ENCODE measurements at regions not wholly inside any gene's neighbourhood (a gene's known extent, or its start where the extent isn't known, plus 50 kb on each side); places are given as distances from the start of the nearest gene placed in this dataset.
"Not testable (repeated sequence)": the region's sequence is repeated elsewhere in the genome, so short reads cannot be mapped to it uniquely, and the experiment has no call there.

DNA sequence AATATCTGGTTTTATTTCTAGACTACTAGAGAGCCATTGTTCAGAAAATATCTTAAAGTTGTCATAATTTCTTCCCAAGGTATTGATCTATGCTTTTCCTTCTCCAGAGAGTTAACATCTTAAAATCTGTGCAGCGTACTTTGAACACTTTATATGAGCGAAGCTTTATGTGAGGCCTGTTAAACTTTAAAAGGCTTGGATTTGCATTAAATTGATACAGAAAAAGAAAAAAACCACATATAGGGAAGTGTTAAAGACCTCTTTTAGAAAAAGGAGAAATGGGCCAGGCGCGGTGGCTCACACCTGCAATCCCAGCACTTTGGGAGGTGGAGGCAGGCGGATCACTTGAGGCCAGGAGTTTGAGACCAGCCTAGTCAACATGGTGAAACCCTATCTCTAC, 59.2 kb upstream of the MORC3 start:
- Histone ChIP-seq H3K9ac (ENCODE audit: low read depth in 1 of 3, low read length in 3 of 3) (peak overlapping the region in 1 of 3 donors; percentile 46), H3K27ac (ENCODE audit: low read depth, low read length) (peak overlapping the region; percentile 60), H3K4me3 (ENCODE audit: low read length in 3 of 3) (peak overlapping the region in 1 of 3 donors; percentile 94), H3K27me3 (ENCODE audit: control insufficient read depth in 3 of 3, insufficient read depth in 3 of 3, low read length in 3 of 3) (no peaks in the 10 kb centered on the region), H3K9me3 (ENCODE audit: control insufficient read depth in 3 of 3, low read length in 3 of 3) (no peaks in the 10 kb centered on the region), H3K36me3 (ENCODE audit: control insufficient read depth in 3 of 3, insufficient read depth in 3 of 3, low read length in 3 of 3) (peaks cover 16 to 30% (median 23%) of the 10 kb centered on the region in 3 donors), H3K4me1 (ENCODE audit: control insufficient read depth in 3 of 3, insufficient read depth in 3 of 3, low read length in 3 of 3) (peaks cover 2 to 4% (median 2%) of the 10 kb centered on the region in 3 donors)

DNA sequence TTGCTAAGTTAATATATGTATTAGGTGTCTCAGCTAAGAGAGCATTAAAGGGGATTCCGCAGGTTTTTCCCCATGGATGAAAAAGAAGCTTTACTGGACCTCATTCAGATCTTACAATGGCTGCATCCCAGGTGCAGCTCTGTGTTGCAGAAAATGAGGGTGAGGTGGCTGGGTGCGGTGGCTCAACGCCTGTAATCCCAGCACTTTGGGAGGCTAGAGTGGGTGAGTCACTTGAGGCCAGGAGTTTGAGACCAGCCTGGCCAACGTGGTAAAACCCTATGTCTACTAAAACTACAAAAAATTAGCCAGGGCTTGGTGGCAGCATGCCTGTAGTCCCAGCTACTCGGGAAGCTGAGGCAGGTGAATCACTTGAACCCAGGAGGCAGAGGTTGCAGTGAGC, 58.5 kb upstream of the MORC3 start:
- H3K36me3 ChIP-seq (ENCODE audit: control insufficient read depth in 3 of 3, insufficient read depth in 3 of 3, low read length in 3 of 3) = peaks cover 15 to 28% (median 21%) of the 10 kb centered on the region in 3 donors
- no peaks in the 10 kb centered on the region for H3K27me3 ChIP-seq (ENCODE audit: control insufficient read depth in 3 of 3, insufficient read depth in 3 of 3, low read length in 3 of 3)
- no peak overlapping the region for H3K27ac ChIP-seq (ENCODE audit: low read depth, low read length)

DNA sequence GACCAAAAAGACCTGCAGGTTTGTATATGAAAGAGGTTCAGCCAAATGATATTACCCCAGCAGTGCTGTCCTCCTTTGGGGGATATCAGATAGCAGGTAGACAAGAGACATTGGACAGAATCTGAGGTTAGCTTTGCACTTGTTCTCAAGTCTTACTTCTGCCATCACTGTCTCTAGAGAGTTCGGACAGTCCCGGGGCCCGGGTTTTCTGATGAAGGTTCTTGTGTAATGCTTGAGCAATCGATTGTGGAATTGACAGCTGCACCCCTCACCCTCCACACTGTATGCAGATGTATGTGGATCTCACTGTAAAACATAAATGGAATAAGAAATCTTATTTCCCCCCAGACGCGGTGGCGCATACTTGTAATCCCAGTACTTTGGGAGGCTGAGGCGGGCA, 56.2 kb upstream of the MORC3 start:
- Histone ChIP-seq H3K27ac (ENCODE audit: low read depth, low read length) (no peak overlapping the region), H3K36me3 (ENCODE audit: control insufficient read depth in 3 of 3, insufficient read depth in 3 of 3, low read length in 3 of 3) (peaks cover 15 to 26% (median 16%) of the 10 kb centered on the region in 3 donors), H3K9me3 (ENCODE audit: control insufficient read depth in 3 of 3, low read length in 3 of 3) (no peaks in the 10 kb centered on the region), H3K4me3 (ENCODE audit: low read length in 3 of 3) (no peak overlapping the region), H3K27me3 (ENCODE audit: control insufficient read depth in 3 of 3, insufficient read depth in 3 of 3, low read length in 3 of 3) (no peaks in the 10 kb centered on the region), H3K4me1 (ENCODE audit: control insufficient read depth in 3 of 3, insufficient read depth in 3 of 3, low read length in 3 of 3) (peaks cover 2 to 4% (median 2%) of the 10 kb centered on the region in 3 donors), H3K9ac (ENCODE audit: low read depth in 1 of 3, low read length in 3 of 3) (no peak overlapping the region)

More for the DNA sequence above, 58.5 kb upstream of the MORC3 start:
- Histone ChIP-seq H3K4me3 (ENCODE audit: low read length in 3 of 3) (no peak overlapping the region), H3K9ac (ENCODE audit: low read depth in 1 of 3, low read length in 3 of 3) (no peak overlapping the region), H3K9me3 (ENCODE audit: control insufficient read depth in 3 of 3, low read length in 3 of 3) (no peaks in the 10 kb centered on the region), H3K4me1 (ENCODE audit: control insufficient read depth in 3 of 3, insufficient read depth in 3 of 3, low read length in 3 of 3) (peaks cover 2 to 4% (median 2%) of the 10 kb centered on the region in 3 donors)

DNA sequence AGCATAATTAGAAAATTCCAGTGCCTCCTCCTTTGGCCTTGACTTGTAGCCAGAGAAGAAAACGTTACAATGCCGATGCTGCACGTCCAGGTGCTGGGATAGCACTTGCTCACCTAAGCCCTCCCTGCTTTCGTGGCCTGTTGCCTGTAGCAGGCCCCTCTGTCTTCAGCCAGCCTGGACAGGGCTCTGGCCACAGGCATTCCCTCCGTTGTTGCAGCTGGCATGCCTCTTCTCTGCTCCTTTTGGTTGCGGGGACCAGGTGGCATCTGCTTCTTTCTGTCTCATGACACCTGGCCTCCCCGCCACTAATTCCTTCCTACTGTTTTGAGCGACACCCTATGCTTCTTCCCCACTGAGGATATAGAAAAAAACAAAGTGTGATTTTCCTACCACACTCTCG, 54.6 kb upstream of the MORC3 start:
- Histone ChIP-seq H3K9ac (ENCODE audit: low read depth in 1 of 3, low read length in 3 of 3) (no peak overlapping the region), H3K27ac (ENCODE audit: low read depth, low read length) (no peak overlapping the region), H3K4me1 (ENCODE audit: control insufficient read depth in 3 of 3, insufficient read depth in 3 of 3, low read length in 3 of 3) (peaks cover 0 to 2% (median 2%) of the 10 kb centered on the region in 3 donors), H3K9me3 (ENCODE audit: control insufficient read depth in 3 of 3, low read length in 3 of 3) (no peaks in the 10 kb centered on the region), H3K4me3 (ENCODE audit: low read length in 3 of 3) (no peak overlapping the region), H3K36me3 (ENCODE audit: control insufficient read depth in 3 of 3, insufficient read depth in 3 of 3, low read length in 3 of 3) (peaks cover 16 to 26% (median 17%) of the 10 kb centered on the region in 3 donors), H3K27me3 (ENCODE audit: control insufficient read depth in 3 of 3, insufficient read depth in 3 of 3, low read length in 3 of 3) (no peaks in the 10 kb centered on the region)

DNA sequence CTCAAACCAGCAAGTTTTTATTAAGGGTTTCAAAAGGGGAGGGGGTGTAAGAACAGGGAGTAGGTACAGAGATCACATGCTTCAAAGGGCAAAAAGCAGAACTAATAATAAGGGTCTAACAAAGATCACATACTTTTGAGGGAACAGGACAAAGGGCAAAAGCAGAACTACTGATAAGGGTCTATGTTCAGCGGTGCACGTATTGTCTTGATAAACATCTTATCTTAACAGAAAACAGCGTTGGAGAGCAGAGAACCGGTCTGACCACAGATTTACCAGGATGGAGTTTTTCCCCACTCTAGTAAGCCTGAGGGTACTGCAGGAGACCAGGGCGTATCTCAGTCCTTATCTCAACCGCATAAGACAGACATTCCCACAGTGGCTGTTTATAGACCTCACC, 52.2 kb upstream of the MORC3 start:
- not testable (repeated sequence) for H3K9ac ChIP-seq (ENCODE audit: low read depth in 1 of 3, low read length in 3 of 3); H3K9me3 ChIP-seq (ENCODE audit: control insufficient read depth in 3 of 3, low read length in 3 of 3); H3K4me1 ChIP-seq (ENCODE audit: control insufficient read depth in 3 of 3, insufficient read depth in 3 of 3, low read length in 3 of 3); H3K27me3 ChIP-seq (ENCODE audit: control insufficient read depth in 3 of 3, insufficient read depth in 3 of 3, low read length in 3 of 3); H3K4me3 ChIP-seq (ENCODE audit: low read length in 3 of 3); H3K27ac ChIP-seq (ENCODE audit: low read depth, low read length)
- H3K36me3 ChIP-seq (ENCODE audit: control insufficient read depth in 3 of 3, insufficient read depth in 3 of 3, low read length in 3 of 3) = peaks cover 10 to 21% (median 12%) of the 10 kb centered on the region in 3 donors

DNA sequence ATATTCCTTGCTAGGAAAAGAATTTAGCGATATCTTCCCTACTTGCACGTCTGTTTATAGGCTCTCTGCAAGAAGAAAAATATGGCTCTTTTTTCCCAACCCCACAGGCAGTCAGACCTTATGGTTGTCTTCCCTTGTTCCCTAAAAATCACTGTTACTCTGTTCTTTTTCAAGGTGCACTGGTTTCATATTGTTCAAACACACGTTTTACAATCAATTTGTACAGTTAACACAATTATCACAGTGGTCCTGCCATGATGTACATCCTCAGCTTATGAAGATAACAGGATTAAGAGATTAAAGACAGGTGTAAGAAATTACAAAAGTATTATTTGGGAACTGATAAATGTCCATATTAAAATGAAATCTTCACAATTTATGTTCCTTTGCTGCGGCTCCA, 51.7 kb upstream of the MORC3 start:
- not testable (repeated sequence) for H3K9ac ChIP-seq (ENCODE audit: low read depth in 1 of 3, low read length in 3 of 3); H3K4me1 ChIP-seq (ENCODE audit: control insufficient read depth in 3 of 3, insufficient read depth in 3 of 3, low read length in 3 of 3); H3K27me3 ChIP-seq (ENCODE audit: control insufficient read depth in 3 of 3, insufficient read depth in 3 of 3, low read length in 3 of 3); H3K27ac ChIP-seq (ENCODE audit: low read depth, low read length); H3K4me3 ChIP-seq (ENCODE audit: low read length in 3 of 3); H3K9me3 ChIP-seq (ENCODE audit: control insufficient read depth in 3 of 3, low read length in 3 of 3)
- peaks cover 10 to 21% (median 12%) of the 10 kb centered on the region in 3 donors for H3K36me3 ChIP-seq (ENCODE audit: control insufficient read depth in 3 of 3, insufficient read depth in 3 of 3, low read length in 3 of 3)
